ENCODE measurements at regions not wholly inside any gene's neighbourhood (a gene's known extent, or its start where the extent isn't known, plus 50 kb on each side); places are given as distances from the start of the nearest gene placed in this dataset.

DNA sequence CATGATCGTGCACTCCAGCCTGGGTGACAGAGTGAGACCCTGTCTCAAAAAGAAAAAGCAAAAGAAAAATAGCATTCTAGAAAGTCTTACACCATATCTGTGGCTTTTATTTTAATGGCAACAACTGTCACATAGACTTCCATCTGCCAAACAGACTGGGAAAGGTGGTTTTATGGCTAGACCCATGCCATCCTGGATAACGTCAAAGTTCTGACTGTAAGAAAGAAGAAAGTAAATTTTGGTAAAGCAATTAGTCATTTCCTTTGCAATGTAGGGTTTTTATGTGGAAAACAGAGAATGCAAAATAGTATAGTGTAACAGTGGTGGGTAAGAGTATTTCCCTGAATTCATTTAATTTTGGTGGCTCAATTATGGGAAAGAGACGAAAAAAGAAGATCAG is 75.5 kb upstream of the BARX2 start:
- TF ChIP-seq ZFP30 (CRISPR knock-in tag; IDR thresholded peaks at IDR 0.05) (no peak), TCF4 (CRISPR knock-in tag; IDR thresholded peaks at IDR 0.05; ENCODE audit: borderline replicate concordance) (no peak), CSDC2 (CRISPR knock-in tag; IDR thresholded peaks at IDR 0.05) (no peak)
- TF ChIP-seq, protein P1, sequence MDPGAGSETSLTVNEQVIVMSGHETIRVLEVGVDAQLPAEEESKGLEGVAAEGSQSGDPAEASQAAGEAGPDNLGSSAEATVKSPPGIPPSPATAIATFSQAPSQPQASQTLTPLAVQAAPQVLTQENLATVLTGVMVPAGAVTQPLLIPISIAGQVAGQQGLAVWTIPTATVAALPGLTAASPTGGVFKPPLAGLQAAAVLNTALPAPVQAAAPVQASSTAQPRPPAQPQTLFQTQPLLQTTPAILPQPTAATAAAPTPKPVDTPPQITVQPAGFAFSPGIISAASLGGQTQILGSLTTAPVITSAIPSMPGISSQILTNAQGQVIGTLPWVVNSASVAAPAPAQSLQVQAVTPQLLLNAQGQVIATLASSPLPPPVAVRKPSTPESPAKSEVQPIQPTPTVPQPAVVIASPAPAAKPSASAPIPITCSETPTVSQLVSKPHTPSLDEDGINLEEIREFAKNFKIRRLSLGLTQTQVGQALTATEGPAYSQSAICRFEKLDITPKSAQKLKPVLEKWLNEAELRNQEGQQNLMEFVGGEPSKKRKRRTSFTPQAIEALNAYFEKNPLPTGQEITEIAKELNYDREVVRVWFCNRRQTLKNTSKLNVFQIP (CRISPR knock-in tag; IDR thresholded peaks at IDR 0.05; ENCODE audit: borderline replicate concordance, low read depth): no peak
- no peak for ATAC-seq

DNA sequence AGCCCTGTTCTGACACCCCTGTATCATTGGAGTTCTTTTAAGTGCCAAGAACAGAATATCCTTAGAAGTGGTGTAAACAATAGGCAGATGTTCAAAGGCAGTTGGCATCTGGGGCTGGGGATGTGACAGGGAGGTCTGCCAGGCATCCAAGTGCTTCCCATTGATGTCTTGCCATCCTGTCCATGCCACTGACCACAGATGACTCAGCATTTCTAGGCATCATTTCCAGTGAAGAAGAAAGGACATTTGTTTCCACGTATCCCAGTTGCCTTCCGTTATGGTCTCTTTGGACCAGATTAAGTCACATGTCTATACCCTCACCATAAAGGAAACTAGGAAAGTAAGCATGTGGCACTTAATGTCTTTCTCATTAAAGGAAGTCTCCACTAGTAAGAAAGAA is 76.7 kb upstream of the BARX2 start:
- TF ChIP-seq ARNTL (CRISPR knock-in tag; IDR thresholded peaks at IDR 0.05; ENCODE audit: borderline replicate concordance, low read depth): no peak
- no peak for ATAC-seq

DNA sequence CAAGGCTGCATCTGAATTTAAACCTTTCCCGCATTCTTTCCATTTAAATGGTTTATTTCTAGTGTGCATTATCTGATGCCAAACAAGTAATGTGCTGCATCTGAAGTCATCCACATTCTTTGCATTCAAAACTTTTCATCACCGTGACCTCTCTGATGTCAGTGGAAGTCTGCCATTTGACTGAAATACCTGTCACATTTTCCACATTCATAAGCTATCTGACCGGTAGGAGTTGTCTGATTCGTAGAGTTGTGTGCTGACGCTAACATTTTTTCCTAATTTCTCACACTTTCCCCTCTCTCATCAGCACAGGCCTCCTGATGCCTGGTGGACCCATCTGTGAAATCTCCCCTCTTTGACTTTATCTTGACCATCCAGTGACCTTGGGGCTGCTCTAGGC is 79.9 kb upstream of the BARX2 start:
- TF ChIP-seq, protein P2, sequence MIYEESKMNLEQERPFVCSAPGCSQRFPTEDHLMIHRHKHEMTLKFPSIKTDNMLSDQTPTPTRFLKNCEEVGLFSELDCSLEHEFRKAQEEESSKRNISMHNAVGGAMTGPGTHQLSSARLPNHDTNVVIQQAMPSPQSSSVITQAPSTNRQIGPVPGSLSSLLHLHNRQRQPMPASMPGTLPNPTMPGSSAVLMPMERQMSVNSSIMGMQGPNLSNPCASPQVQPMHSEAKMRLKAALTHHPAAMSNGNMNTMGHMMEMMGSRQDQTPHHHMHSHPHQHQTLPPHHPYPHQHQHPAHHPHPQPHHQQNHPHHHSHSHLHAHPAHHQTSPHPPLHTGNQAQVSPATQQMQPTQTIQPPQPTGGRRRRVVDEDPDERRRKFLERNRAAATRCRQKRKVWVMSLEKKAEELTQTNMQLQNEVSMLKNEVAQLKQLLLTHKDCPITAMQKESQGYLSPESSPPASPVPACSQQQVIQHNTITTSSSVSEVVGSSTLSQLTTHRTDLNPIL (CRISPR knock-in tag; IDR thresholded peaks at IDR 0.05; ENCODE audit: low read depth): peak; percentile 55; the same call in 1 of the 2 replicates
- TF ChIP-seq, protein P3, sequence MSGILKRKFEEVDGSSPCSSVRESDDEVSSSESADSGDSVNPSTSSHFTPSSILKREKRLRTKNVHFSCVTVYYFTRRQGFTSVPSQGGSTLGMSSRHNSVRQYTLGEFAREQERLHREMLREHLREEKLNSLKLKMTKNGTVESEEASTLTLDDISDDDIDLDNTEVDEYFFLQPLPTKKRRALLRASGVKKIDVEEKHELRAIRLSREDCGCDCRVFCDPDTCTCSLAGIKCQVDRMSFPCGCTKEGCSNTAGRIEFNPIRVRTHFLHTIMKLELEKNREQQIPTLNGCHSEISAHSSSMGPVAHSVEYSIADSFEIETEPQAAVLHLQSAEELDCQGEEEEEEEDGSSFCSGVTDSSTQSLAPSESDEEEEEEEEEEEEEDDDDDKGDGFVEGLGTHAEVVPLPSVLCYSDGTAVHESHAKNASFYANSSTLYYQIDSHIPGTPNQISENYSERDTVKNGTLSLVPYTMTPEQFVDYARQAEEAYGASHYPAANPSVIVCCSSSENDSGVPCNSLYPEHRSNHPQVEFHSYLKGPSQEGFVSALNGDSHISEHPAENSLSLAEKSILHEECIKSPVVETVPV (CRISPR knock-in tag; IDR thresholded peaks at IDR 0.05): no peak
- TF ChIP-seq ISL1 (CRISPR knock-in tag; IDR thresholded peaks at IDR 0.05): peak; percentile 77
- peak; percentile 81 for ATAC-seq

DNA sequence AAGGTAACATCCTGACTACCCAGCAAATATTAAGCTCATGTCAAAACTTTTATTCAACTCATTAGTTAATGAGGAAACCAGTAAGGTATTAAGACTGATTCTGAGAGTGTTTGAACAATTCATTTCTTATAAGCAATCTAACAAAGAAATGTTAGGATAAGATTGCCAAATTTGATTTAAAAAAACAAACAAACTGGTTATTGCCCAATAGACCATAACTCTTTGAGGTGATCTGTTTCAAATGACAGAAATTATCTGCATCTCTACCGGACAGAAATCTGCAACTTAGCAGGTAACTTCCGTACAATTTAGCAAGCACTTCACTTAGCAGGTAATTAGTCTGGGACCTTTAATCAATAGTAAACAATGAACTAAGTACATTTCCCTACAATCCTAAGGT is 82.9 kb upstream of the BARX2 start:
- TF ChIP-seq RARB (CRISPR knock-in tag; IDR thresholded peaks at IDR 0.05) (no peak), SNAI2 (CRISPR knock-in tag; IDR thresholded peaks at IDR 0.05) (no peak), GLIS3 (CRISPR knock-in tag; IDR thresholded peaks at IDR 0.05) (no peak), BACH2 (CRISPR knock-in tag; IDR thresholded peaks at IDR 0.05; ENCODE audit: borderline replicate concordance) (no peak), ZNF70 (CRISPR knock-in tag; IDR thresholded peaks at IDR 0.05) (no peak), PPARA (CRISPR knock-in tag; IDR thresholded peaks at IDR 0.05; ENCODE audit: borderline replicate concordance) (no peak), OSR1 (CRISPR knock-in tag; IDR thresholded peaks at IDR 0.05) (no peak), ESRRG (CRISPR knock-in tag; IDR thresholded peaks at IDR 0.05) (no peak), ZC3H10 (CRISPR knock-in tag; IDR thresholded peaks at IDR 0.05) (no peak), TOX (CRISPR knock-in tag; IDR thresholded peaks at IDR 0.05; ENCODE audit: borderline replicate concordance) (no peak), ZNF565 (CRISPR knock-in tag; conservative IDR thresholded peaks at IDR 0.05; ENCODE audit: low read depth) (no peak), ZNF8 (CRISPR knock-in tag; IDR thresholded peaks at IDR 0.05) (no peak), CSDC2 (CRISPR knock-in tag; IDR thresholded peaks at IDR 0.05) (no peak)
- TF ChIP-seq, protein P4, sequence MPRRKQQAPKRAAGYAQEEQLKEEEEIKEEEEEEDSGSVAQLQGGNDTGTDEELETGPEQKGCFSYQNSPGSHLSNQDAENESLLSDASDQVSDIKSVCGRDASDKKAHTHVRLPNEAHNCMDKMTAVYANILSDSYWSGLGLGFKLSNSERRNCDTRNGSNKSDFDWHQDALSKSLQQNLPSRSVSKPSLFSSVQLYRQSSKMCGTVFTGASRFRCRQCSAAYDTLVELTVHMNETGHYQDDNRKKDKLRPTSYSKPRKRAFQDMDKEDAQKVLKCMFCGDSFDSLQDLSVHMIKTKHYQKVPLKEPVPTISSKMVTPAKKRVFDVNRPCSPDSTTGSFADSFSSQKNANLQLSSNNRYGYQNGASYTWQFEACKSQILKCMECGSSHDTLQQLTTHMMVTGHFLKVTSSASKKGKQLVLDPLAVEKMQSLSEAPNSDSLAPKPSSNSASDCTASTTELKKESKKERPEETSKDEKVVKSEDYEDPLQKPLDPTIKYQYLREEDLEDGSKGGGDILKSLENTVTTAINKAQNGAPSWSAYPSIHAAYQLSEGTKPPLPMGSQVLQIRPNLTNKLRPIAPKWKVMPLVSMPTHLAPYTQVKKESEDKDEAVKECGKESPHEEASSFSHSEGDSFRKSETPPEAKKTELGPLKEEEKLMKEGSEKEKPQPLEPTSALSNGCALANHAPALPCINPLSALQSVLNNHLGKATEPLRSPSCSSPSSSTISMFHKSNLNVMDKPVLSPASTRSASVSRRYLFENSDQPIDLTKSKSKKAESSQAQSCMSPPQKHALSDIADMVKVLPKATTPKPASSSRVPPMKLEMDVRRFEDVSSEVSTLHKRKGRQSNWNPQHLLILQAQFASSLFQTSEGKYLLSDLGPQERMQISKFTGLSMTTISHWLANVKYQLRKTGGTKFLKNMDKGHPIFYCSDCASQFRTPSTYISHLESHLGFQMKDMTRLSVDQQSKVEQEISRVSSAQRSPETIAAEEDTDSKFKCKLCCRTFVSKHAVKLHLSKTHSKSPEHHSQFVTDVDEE (CRISPR knock-in tag; IDR thresholded peaks at IDR 0.05): no peak
- TF ChIP-seq, protein P1 (CRISPR knock-in tag; IDR thresholded peaks at IDR 0.05; ENCODE audit: borderline replicate concordance, low read depth): no peak
- TF ChIP-seq, protein P2 (CRISPR knock-in tag; IDR thresholded peaks at IDR 0.05; ENCODE audit: low read depth): no peak
- no peak for ATAC-seq

Data from SK-N-SH treated with all-trans-retinoic acid at 6 μM for 48 hours (cell line).